GM18951 (cell line): ENCODE measurements at regions not wholly inside any gene's neighbourhood (a gene's known extent, or its start where the extent isn't known, plus 50 kb on each side); places are given as distances from the start of the nearest gene placed in this dataset.

Experiments
- POLR2A ChIP-seq: IDR thresholded peaks from 4 replicates; pipeline ENCODE4 v1.6.1; 2011; ENCODE audit warnings: mild to moderate bottlenecking; ENCODE audit not compliant: insufficient read length, insufficient read depth; ENCODE audit errors: extremely low read depth
- in situ Hi-C: fragments of 300-500 bp; cut with MboI; formaldehyde crosslinking; loops from one replicate; pipeline ENCODE4 v1.12.0; 2022; ENCODE audit warnings: low sequenced_read_pairs, mixed read lengths, inconsistent platforms; ENCODE audit not compliant: unreplicated experiment

DNA sequence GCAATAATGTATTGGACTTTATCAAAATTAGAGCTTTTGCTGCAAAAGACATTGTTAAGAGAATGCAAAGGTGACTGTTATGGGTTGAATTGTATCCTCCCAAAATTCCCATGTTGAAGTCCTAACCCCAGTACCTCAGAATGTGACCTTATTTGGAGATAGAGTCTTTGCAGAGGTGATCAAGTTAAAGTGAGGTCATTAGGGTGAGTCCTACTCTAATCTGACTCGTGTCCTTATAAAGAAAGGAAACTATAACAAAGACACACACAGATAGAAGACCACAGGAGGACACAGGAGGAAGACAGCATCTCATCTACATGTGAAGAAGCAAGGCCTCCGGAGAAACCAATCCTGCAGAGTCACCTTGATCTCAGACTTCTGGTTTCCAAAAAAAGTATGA, 1011.2 kb downstream of the TBC1D22A start:
- no peak for TF ChIP-seq POLR2A
- in situ Hi-C loops: no loop called here

DNA sequence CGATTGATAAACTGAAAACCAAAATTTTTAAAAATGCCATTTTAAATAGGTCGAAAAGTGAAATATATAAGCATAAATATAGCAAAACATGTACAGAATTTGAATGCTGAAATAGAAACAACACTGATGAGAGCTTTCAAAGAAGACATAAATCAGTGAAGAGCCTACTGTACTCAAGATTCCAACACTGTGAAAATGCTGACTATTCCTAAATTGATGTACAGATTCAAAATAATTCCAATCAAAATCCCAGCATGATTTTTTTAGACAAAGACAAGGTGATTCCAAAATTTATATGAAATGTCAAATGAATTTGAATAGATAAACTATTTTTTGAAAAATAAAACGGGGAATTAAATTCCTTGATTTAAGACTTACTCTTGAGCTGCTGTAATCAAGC, 1010.4 kb downstream of the TBC1D22A start:
- no peak for TF ChIP-seq POLR2A
- in situ Hi-C loops: no loop called here

DNA sequence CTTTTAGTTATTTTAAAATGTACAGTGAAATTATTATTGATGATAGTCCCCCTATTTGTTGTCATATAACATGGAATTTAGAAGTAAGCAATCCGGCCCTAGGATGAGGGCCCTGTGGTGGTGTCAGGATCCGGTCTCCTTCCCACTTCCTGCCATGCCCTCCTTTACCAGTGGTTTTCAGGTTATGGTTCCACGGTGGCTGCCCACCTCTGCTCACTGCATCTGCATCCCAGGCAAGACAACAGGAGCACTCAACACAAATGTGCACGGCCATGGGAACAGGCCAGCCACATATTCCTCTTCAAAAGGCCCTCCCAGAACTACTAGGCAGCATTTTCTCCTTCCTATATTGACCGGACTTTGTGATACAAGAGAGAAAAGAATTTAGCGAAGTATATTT, 1007.2 kb downstream of the TBC1D22A start:
- in situ Hi-C loops: no loop called here
- no peak for TF ChIP-seq POLR2A

DNA sequence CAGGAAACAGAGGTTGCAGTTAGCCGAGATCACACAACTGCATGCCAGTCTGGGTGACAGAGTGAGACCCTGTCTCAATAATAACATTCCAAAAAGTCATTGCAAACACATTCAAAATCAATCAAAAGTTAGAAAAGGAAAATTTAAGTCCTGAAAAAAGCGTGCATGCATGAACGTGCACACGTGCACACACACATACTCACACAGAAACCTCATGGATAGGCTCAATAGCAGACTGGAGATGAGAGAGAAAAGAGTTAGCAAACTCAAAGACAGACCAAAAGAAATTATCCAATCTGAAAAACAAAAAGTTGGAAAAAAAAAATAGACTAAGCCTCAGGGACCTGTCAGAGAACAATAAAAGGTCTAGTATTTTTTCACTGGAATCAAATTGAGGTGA, 1005.6 kb downstream of the TBC1D22A start:
- TF ChIP-seq POLR2A: no peak
- in situ Hi-C loops: no loop called here

DNA sequence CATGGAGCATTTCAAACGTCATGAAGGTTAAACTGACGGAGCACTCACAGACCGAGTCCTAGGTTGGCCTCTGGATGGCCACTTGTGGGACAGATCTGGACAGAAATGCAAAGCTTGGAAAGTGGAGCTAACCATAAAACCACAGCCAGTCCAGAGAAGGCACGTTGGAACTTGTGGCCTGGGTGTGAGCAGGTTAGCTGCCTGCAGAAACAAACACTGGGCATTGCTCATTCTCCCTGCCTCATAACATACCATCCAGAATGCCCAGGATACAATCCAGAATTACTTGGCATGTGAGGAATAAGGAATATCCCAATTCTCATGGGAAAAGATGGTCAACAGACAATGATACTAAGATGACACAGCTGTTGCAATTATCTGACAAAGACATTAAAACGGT, 1005.0 kb downstream of the TBC1D22A start:
- in situ Hi-C loops: no loop called here
- no peak for TF ChIP-seq POLR2A

- no peak for TF ChIP-seq POLR2A
- in situ Hi-C loops: no loop called here
Observed at GRCh38 chr22:47765757-47766156, 1003.3 kb downstream of the TBC1D22A start.

- in situ Hi-C loops: no loop called here
- TF ChIP-seq POLR2A: no peak
Observed at GRCh38 chr22:47762141-47762540, 999.7 kb downstream of the TBC1D22A start.

- no peak for TF ChIP-seq POLR2A
- in situ Hi-C loops: no loop called here
Observed at GRCh38 chr22:47759909-47760308, 997.5 kb downstream of the TBC1D22A start.

DNA sequence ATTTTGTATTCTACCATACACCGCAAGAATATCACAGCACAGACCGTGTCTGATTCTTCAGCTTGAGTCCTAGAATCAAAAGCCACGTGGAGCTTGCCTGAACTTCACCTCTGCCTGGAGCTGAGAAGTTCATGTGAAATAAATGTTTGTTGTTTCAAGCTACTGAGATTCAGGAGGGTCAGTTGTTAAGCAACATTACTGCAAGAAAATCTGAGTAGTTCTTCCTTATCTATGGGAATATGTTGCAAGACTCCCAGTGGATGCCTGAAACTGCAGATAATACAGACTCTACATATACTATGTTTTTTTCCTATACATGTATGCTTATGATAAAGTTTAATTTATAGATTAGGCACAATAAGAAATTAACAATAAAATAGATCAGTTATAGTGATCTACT, 995.3 kb downstream of the TBC1D22A start:
- in situ Hi-C loops: no loop called here
- no peak for TF ChIP-seq POLR2A

DNA sequence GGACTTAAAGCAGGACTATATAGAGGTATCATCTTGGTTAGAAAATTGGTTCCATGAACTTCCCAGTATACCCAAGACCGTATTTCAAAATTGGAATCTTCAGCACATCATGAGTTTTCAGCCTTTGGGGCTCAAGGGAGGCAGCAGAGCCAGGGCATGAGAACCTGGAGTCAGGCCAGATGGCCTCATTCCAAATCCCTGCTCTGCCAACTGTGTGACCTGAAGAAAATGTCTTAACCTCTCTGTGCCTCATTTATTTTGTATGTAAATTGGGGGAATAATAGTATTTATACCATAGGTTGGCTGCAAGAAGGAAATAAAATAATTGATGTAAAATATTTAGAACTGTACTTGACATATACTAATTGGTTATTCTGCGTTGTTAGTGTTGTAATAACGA, 987.6 kb downstream of the TBC1D22A start:
- TF ChIP-seq POLR2A: no peak
- in situ Hi-C loops: no loop called here

- TF ChIP-seq POLR2A: no peak
- in situ Hi-C loops: no loop called here
Observed at GRCh38 chr22:47748957-47749356, 986.5 kb downstream of the TBC1D22A start.

DNA sequence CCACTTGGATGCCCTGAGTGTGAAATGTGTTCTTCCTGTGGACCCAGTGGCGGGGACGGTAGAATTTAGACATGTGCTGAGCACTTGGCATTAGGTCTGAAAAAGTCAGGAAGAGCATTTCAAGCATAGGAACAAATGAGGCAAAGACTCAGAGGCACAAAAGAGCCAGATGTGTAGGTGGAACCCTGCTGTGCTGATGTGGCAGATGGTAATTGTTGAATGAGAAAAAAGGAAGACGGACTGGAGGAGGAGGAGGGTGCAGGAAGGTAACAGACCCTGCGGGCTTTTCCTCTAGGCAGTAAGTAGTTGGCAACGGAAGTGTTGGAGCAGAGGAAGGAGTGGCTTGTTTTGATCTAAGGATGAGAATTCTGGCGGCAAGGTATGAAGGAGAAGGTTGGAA, 985.8 kb downstream of the TBC1D22A start:
- in situ Hi-C loops: no loop called here
- TF ChIP-seq POLR2A: no peak

GRCh38 chr22:47740109-47740805, 977.8 kb downstream of the TBC1D22A start:
- in situ Hi-C loops: no loop called here
- TF ChIP-seq POLR2A: no peak

DNA sequence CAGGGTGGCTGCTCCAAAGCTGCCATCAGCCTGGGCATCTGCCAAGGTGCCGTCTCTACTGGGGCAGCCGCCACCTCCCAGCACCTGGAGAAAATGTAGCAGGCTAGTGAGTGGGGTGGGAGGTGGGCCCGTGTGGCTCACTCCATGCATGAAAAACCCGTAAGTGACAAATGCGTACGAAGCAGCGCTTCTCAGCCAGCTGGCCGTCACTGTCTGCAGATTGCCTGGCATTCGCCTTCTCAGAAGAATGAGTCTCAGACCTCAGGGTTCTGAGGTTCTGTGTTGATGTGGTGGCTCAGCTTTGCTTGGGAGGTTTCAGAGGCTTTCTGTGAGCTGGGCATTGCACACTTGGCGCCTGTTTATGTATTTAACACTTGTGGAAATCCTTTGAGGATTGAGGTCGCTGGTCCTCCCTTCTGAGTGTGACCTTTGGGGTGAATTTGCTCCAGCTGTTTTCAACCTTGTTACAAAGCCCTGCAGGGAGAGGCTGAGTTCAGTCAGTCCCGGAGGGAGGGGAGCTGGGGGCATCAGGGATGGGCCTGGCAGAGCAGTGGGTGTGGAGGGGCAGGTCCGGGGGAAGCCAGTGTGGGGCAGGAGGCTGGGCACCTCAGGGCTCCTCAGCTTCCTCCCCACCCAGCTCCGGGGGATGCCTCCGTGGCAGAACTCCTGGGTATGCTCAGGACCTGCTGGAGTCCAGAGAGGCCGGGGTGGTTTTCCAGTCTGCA, 977.0 kb downstream of the TBC1D22A start:
- no peak for TF ChIP-seq POLR2A
- in situ Hi-C loops: no loop called here
